ENCODE measurements at regions not wholly inside any gene's neighbourhood (a gene's known extent, or its start where the extent isn't known, plus 50 kb on each side); places are given as distances from the start of the nearest gene placed in this dataset.

GRCh38 chr3:73783811-73784210 lies 159.1 kb upstream of the PDZRN3 start:
- no peak for DNase-seq

- no peak for DNase-seq
Observed at GRCh38 chr3:73781541-73781940, 156.8 kb upstream of the PDZRN3 start.

GRCh38 chr3:73774645-73775044 lies 149.9 kb upstream of the PDZRN3 start:
- no peak for DNase-seq

- no peak for DNase-seq
Observed at GRCh38 chr3:73773233-73773632, 148.5 kb upstream of the PDZRN3 start.

GRCh38 chr3:73772076-73772886 lies 147.5 kb upstream of the PDZRN3 start:
- DNase-seq = no peak

GRCh38 chr3:73768524-73769308 lies 144.0 kb upstream of the PDZRN3 start:
- DNase-seq = no peak

GRCh38 chr3:73766599-73767381 lies 142.0 kb upstream of the PDZRN3 start:
- peak; percentile 21 for DNase-seq

GRCh38 chr3:73765878-73766545 lies 141.3 kb upstream of the PDZRN3 start:
- DNase-seq = no peak

- no peak for DNase-seq
Observed at GRCh38 chr3:73762855-73763254, 138.1 kb upstream of the PDZRN3 start.

GRCh38 chr3:73759297-73759711 lies 134.6 kb upstream of the PDZRN3 start:
- no peak for DNase-seq

GRCh38 chr3:73757536-73757935 lies 132.8 kb upstream of the PDZRN3 start:
- no peak for DNase-seq

- DNase-seq = no peak
Observed at GRCh38 chr3:73753985-73754384, 129.2 kb upstream of the PDZRN3 start.

- no peak for DNase-seq
Observed at GRCh38 chr3:73752338-73752737, 127.6 kb upstream of the PDZRN3 start.

- DNase-seq = no peak
Observed at GRCh38 chr3:73746623-73747022, 121.9 kb upstream of the PDZRN3 start.

- no peak for DNase-seq
Observed at GRCh38 chr3:73745526-73746191, 120.9 kb upstream of the PDZRN3 start.

GRCh38 chr3:73743551-73743950 lies 118.8 kb upstream of the PDZRN3 start:
- DNase-seq = no peak

GRCh38 chr3:73739791-73740453 lies 115.2 kb upstream of the PDZRN3 start:
- no peak for DNase-seq

- no peak for DNase-seq
Observed at GRCh38 chr3:73738711-73739110, 114.0 kb upstream of the PDZRN3 start.

- no peak for DNase-seq
Observed at GRCh38 chr3:73734211-73735089, 109.7 kb upstream of the PDZRN3 start.

- no peak for DNase-seq
Observed at GRCh38 chr3:73733746-73734145, 109.0 kb upstream of the PDZRN3 start.
